Activated CD4-positive, alpha-beta T cell treated with anti-CD3 and anti-CD28 coated beads, Interleukin-2, amount 50 U/mL, for 48 hours (primary cell): ENCODE measurements at regions not wholly inside any gene's neighbourhood (a gene's known extent, or its start where the extent isn't known, plus 50 kb on each side); places are given as distances from the start of the nearest gene placed in this dataset.
"Not testable (repeated sequence)": the region's sequence is repeated elsewhere in the genome, so short reads cannot be mapped to it uniquely, and the experiment has no call there.

Experiments
- DNase-seq, 2 experiments: peaks; one replicate each; pipeline ENCODE4 v3.0.0-alpha.2; 2020

- peak in 1 of 2 experiments; percentile 26 for DNase-seq
Observed at GRCh38 chr1:83508485-83509151, 490.3 kb downstream of the TTLL7 start.

DNA sequence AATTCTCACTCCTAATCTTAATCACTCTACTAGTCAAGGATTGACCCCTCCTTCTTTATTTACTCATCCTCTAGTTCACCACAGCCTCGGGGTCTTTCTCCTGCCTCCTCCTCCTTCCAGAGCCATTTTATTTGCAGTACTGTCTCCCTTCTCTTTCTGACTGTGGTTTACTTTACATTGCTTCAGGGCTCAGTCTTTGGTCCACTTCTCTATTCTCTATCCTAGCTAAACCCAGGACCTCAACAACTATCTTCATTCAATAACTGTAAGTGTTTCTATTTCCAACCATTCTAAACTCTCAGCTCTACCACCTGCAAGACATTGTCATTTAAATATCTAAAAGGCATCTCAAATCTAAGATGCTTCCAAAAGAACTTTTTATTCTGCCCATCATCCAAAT is 493.8 kb downstream of the TTLL7 start:
- no peak for DNase-seq

- DNase-seq, result no peak
Observed at GRCh38 chr1:83503153-83503552, 495.8 kb downstream of the TTLL7 start.

DNA sequence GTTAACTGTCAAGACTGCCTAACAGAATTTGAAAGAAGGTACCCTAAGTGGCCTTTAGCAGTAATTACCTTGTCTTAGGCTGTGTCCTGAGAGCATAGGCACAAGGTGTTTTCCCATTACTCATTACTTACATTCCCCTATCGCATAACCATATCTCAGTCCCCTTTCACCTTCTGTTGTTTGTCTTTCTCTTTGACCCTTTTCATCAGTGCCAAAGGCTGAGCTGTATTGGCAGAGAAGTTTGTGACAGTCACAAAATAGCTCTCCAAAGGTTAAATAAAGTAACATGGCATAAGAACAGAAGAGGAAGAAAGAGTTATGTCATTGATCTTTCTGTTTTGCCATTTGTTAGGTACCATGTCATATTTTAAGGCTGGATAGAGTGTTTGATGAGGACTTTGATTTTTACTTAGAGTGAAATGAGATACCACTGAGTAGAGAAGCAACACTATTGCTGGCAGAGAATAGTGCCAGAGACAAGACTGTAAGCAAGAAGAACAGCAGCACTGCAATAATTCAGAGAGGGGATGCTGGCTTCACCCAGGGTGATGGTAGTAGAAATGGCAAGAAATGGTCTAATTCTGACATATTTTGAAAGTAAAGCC is 497.8 kb downstream of the TTLL7 start:
- no peak for DNase-seq

- DNase-seq, result no peak
Observed at GRCh38 chr1:83500531-83500930, 498.4 kb downstream of the TTLL7 start.

- DNase-seq, result no peak
Observed at GRCh38 chr1:83499998-83500397, 498.9 kb downstream of the TTLL7 start.

DNA sequence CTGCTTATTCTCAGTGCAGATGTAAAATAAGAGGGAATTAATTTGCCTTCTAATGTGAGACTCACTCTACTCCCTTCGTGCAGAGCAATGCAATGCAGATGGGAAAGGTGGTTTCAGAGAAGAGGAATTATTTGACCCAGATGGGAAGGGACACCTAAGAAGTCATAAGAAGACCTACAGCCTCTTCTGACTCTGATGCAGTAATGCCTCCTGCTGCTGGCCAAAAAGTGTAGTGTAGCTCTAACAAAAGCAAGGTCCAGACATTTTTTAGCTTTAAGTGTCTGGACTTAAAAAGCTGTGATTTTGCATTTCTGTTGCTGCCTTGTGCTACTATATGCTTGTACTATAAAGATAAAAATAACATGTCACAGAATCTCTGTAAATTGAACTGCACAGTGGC is 501.4 kb downstream of the TTLL7 start:
- DNase-seq, result no peak

DNA sequence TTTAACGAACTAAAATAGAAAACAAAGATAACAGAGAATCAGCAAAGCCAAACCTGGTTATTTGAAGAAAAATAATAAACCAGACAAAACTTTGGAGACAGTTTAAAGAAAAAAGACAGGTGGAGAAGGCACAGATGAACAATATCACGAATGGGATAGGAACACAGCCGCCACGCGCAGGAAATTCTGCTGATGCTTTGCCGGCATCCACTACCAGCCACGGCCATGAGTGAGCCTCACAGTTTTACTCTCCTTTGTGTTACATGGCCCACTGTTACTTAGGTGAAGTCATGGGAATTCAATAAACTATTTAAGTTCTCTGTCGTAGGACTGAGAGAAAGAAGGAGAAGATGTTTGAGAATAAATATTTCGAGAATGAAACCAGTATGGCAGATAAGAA is 503.4 kb downstream of the TTLL7 start:
- DNase-seq, result no peak

DNA sequence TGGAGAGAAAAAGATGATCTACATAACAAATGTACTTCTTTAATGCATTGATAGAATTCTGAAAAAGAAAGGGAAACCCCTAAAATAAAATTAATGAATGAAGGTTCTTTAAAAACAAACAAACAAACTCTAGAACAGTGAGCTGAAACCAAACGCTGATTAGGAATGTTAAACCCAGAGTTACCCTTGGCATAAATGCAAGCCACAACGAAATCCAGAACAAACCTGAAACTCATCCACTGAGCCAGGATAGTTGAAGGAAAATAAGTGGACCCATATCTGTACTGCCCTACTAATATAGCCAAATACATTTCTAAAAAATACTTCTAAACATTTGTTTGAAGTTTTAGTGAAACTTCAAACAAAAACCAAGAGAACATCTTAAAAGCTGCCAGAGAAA is 505.3 kb downstream of the TTLL7 start:
- DNase-seq, result no peak

GRCh38 chr1:83491930-83492329 is 507.0 kb downstream of the TTLL7 start:
- no peak for DNase-seq

- no peak for DNase-seq
Observed at GRCh38 chr1:83490988-83491387, 507.9 kb downstream of the TTLL7 start.

- DNase-seq, result not testable (repeated sequence)
Observed at GRCh38 chr1:83488105-83488504, 510.8 kb downstream of the TTLL7 start.

DNA sequence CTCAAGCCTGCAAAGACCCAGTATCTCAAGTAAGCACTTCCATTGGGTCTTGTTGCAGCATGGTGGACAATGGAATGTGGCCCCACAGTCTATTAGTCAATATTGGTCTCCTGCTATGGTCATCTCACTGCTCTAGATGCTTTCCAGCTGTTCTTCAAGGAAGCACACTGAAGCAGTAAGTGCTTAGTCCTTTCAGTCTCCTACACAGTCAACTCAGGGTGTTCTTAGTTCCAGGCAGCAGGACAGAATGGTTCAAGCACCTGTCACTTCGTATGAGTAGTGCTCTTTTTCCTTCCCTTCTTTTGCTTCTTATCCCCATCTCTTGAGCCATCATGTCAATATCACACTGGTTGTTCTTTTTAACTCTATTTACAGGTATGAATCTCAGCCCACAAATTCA is 511.5 kb downstream of the TTLL7 start:
- not testable (repeated sequence) for DNase-seq

DNA sequence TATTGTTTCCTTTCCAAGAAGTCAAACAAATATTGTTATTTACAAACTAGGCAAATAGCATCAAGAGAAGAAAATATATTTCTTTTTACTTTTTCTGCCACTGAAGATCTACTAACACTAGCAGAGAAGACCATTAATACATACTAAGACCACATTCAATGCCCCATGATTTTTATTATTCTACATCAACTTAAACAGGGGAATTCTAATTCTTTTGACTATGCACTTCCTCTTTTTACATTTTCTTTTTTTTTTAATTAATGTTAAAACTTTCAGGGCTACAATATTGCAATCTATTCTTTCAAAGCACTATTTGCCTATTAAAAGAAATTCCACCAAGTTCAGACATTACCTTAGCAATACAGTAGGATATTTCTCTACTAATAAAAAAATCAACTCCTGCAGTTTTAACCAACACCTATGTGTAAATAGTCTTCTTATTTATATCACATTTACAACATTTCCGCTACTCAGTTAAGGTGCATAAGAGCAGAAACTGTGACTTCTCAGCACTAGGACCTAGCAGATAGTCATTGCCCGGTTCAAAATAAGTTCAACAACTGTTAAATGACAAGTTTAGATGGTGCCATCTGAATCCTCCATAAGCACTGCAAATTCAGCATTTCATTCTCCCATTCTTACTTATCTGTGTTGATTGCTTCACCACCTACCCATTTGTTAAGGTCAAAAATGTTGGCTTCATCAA is 513.5 kb downstream of the TTLL7 start:
- DNase-seq, result not testable (repeated sequence)

DNA sequence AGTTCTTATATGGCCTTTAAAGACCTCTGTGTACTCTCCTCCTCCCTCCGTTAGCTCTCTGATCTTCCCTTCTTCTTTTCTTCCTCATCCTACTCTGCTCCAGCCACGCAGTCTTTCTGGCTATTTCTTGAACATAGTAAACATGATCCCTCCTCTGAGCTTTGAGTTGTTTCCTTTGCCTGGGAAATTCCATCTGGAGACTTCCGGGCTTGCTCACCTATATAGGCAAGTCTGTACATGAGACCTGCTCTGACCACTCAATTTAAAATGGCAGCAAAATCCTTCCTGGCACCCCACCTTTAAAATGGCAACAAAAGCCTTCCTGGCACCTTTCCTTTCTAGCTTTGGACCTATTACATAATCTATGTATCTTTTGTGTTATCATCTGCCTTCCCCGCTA is 517.6 kb downstream of the TTLL7 start:
- not testable (repeated sequence) for DNase-seq

- not testable (repeated sequence) for DNase-seq
Observed at GRCh38 chr1:83479591-83480239, 519.2 kb downstream of the TTLL7 start.

DNA sequence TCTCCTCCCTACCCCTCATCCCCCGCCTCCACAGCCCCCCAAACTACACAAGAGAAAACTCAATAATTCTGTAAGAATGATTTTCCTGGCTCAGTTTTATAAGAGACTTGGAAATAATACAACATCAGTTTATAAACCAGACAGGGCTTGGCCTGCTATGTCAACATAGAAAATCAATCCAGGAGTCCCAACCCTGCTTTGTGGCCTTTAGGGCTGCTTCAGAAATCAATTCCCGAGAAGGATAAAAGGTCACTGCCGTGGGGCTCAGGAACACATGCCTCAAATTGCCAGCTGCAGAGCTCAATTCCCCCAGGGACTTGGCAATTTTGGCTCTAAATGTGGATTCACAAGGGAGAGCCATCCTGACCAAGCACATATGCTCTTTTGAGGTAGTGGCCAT is 520.8 kb downstream of the TTLL7 start:
- not testable (repeated sequence) for DNase-seq

DNA sequence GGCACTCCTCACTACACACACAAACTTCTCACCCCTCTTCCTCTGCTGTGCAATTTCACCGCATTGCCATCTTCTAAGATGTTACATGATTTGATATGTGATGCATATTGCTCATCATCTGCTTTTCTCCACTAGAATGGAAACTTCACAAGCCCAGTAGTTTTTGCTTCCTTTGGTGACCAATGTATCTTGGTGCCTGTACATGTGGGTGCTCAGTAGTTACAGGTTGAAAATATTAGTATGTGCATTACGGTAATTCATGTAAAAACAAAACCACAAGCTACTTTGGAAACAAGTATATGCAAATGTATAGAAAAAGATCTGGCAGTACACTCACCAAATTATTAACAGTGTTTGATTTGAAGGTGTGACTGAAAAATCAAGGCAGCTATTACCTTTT is 522.4 kb downstream of the TTLL7 start:
- not testable (repeated sequence) for DNase-seq

GRCh38 chr1:83474946-83475345 is 524.0 kb downstream of the TTLL7 start:
- DNase-seq, result not testable (repeated sequence)

DNA sequence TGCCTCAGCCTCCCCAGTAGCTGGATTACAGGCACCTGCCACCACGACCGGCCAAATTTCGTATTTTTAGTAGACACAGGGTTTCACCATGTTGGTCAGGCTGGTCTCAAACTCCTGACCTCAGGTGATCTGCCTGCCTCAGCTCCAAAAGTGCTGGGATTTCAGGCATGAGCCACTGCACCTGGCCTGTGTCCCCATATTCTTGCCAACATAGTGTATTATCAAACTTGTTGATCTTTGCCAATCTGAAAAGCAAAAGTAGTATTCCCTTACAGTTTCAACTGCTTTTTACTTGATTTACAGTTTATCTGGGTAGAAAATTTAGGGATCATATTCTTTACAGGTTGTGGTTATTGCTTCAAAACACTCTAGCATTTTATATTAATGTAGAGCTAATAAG is 524.9 kb downstream of the TTLL7 start:
- not testable (repeated sequence) for DNase-seq

DNA sequence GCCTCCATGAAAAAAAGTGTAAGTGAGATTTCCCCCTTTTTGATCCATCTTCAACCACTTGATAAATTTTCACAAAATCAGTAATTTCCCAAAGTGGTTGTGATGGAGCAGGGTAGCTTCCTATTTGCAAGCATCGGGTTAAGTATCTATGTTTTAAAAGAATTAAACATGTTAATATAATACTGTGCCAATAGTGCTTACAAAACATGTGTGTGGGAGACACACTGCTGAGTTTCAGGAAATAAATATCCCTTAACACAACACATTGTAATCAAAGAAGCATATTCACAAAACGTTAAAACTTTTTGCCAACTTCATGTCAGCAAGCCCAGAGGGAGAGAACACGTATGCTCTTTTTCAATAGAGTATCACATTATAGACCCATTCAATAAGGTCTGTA is 526.9 kb downstream of the TTLL7 start:
- not testable (repeated sequence) for DNase-seq

- not testable (repeated sequence) for DNase-seq
Observed at GRCh38 chr1:83471272-83471671, 527.7 kb downstream of the TTLL7 start.

- DNase-seq, result not testable (repeated sequence)
Observed at GRCh38 chr1:83468336-83468735, 530.6 kb downstream of the TTLL7 start.
